ENCODE measurements at regions not wholly inside any gene's neighbourhood (a gene's known extent, or its start where the extent isn't known, plus 50 kb on each side); places are given as distances from the start of the nearest gene placed in this dataset.
A peak's percentile ranks its signal among the peaks of the same experiment; 100 is the strongest.

GRCh38 chr13:111640476-111640875 lies 320.0 kb downstream of the TEX29 start:
- DNase-seq (ENCODE audit: low read depth, low spot score): no peak
- in situ Hi-C loops (cut with HindIII; ENCODE audit: low pct_unique_long_range_greater_than_20kb, low sequenced_read_pairs): no loop called here

- no peak for DNase-seq (ENCODE audit: low read depth, low spot score)
- in situ Hi-C loops (cut with HindIII; ENCODE audit: low pct_unique_long_range_greater_than_20kb, low sequenced_read_pairs): no loop called here
These were observed 321.8 kb downstream of the TEX29 start for GRCh38 chr13:111642156-111642767.

- DNase-seq (ENCODE audit: low read depth, low spot score): no peak
- in situ Hi-C loops (cut with HindIII; ENCODE audit: low pct_unique_long_range_greater_than_20kb, low sequenced_read_pairs): no loop called here
These were observed 324.3 kb downstream of the TEX29 start for GRCh38 chr13:111644750-111645149.

GRCh38 chr13:111645198-111645597 lies 324.8 kb downstream of the TEX29 start:
- in situ Hi-C loops (cut with HindIII; ENCODE audit: low pct_unique_long_range_greater_than_20kb, low sequenced_read_pairs): no loop called here

GRCh38 chr13:111645598-111646455 lies 325.4 kb downstream of the TEX29 start:
- in situ Hi-C loops (cut with HindIII; ENCODE audit: low pct_unique_long_range_greater_than_20kb, low sequenced_read_pairs): no loop called here
- no peak for DNase-seq (ENCODE audit: low read depth, low spot score)

More at GRCh38 chr13:111645198-111645597, 324.8 kb downstream of the TEX29 start:
- DNase-seq (ENCODE audit: low read depth, low spot score): no peak

DNA sequence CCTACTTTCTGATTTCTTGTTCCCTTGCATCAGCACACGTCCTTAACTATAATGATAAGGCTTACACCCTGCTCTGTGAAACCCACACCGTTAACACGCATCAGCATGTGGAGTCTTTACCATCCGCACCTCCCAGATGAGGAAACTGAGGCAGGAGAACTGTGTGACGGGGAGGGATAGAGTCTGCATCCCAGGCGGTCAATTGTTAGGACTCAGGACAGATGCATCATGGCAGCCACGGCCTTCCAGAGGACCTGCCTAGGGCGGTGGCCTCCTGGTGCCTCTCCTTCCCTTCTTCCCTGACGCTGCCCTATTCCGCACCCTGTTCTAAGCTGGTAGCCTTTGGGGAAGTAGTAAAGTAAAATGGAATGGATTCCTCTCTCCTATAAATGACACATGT lies 326.0 kb downstream of the TEX29 start:
- DNase-seq (ENCODE audit: low read depth, low spot score): no peak
- in situ Hi-C loops (cut with HindIII; ENCODE audit: low pct_unique_long_range_greater_than_20kb, low sequenced_read_pairs): no loop called here

DNA sequence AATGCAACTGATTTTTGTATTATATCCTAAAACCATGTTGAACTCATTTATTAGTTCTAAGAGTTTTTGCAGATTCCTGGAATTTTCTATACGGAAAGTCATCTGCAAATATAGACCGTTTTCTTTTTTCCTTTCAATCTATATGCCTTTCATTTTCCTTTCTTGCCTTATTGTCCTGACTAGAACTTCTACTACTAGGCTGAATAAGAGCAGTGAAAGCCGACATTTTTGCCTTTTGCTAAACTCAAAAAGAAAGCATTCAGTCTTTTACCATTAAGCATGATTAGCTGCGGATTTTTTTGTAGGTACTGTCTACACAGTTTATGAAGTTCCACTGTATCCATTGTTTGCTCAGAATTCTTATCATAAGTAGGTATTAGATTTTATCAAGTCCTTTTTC lies 328.4 kb downstream of the TEX29 start:
- DNase-seq (ENCODE audit: low read depth, low spot score): no peak
- in situ Hi-C loops (cut with HindIII; ENCODE audit: low pct_unique_long_range_greater_than_20kb, low sequenced_read_pairs): no loop called here

- no peak for DNase-seq (ENCODE audit: low read depth, low spot score)
- in situ Hi-C loops (cut with HindIII; ENCODE audit: low pct_unique_long_range_greater_than_20kb, low sequenced_read_pairs): no loop called here
These were observed 330.2 kb downstream of the TEX29 start for GRCh38 chr13:111650626-111651025.

DNA sequence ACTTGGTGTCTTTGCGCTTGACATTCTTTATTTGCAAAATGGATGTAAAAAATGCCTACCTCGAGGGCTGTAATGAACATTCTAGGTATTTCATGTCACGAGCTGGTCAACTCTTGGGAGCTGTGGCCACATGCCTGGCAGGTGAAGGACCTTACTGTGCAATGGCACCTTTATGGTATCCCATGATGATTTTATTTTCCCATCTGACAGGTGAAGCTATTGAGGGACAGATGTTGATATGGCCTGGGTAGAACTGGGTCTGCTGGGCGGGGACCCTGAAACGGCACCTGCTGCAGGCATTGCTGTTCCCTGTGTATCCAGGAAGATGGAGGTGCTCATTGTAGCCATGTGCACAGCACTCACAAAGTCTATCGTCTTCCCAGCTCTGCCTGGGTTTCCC lies 332.2 kb downstream of the TEX29 start:
- in situ Hi-C loops (cut with HindIII; ENCODE audit: low pct_unique_long_range_greater_than_20kb, low sequenced_read_pairs): no loop called here
- no peak for DNase-seq (ENCODE audit: low read depth, low spot score)

- in situ Hi-C loops (cut with HindIII; ENCODE audit: low pct_unique_long_range_greater_than_20kb, low sequenced_read_pairs): no loop called here
- no peak for DNase-seq (ENCODE audit: low read depth, low spot score)
These were observed 334.1 kb downstream of the TEX29 start for GRCh38 chr13:111654531-111654930.

DNA sequence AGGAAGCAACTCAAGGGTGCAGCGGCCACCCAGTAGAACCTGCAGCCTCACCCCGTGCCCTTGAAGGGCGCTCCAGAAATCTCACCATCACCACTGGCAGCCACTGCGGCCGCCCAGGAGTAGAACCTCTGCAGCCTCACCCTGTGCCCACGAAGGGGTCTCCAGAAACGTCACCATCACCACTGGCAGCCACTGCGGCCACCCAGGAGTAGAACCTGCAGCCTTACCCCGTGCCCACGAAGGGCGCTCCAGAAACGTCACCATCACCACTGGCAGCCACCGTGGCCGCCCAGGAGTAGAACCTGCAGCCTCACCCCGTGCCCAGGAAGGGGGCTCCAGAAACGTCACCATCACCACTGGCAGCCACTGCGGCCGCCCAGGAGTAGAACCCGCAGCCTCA lies 336.0 kb downstream of the TEX29 start:
- in situ Hi-C loops (cut with HindIII; ENCODE audit: low pct_unique_long_range_greater_than_20kb, low sequenced_read_pairs): no loop called here
- DNase-seq (ENCODE audit: low read depth, low spot score): no peak

DNA sequence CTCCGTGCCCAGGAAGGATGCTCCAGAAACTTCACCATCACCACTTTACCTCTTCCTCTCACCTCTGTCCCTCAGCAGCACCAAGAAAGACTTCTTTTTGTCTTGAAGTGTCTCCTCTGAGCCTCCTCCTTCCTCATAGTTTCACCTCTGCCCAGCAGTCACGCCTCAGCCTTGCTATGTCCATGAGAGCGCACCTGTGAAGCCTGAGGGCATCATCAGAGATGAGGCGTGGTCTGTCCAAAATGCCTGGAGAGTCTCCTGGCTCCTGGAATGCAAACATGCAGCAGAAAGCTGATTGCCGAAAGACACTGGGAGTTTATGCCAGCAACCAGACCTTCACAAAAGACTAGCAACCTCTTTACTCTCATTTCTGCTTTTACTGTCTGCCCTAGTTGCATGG lies 336.6 kb downstream of the TEX29 start:
- in situ Hi-C loops (cut with HindIII; ENCODE audit: low pct_unique_long_range_greater_than_20kb, low sequenced_read_pairs): no loop called here
- no peak for DNase-seq (ENCODE audit: low read depth, low spot score)

- DNase-seq (ENCODE audit: low read depth, low spot score): peak; percentile 51
- in situ Hi-C loops (cut with HindIII; ENCODE audit: low pct_unique_long_range_greater_than_20kb, low sequenced_read_pairs): no loop called here
These were observed 338.0 kb downstream of the TEX29 start for GRCh38 chr13:111658145-111659100.

GRCh38 chr13:111659219-111659775 lies 338.9 kb downstream of the TEX29 start:
- DNase-seq (ENCODE audit: low read depth, low spot score): no peak
- in situ Hi-C loops (cut with HindIII; ENCODE audit: low pct_unique_long_range_greater_than_20kb, low sequenced_read_pairs): no loop called here

DNA sequence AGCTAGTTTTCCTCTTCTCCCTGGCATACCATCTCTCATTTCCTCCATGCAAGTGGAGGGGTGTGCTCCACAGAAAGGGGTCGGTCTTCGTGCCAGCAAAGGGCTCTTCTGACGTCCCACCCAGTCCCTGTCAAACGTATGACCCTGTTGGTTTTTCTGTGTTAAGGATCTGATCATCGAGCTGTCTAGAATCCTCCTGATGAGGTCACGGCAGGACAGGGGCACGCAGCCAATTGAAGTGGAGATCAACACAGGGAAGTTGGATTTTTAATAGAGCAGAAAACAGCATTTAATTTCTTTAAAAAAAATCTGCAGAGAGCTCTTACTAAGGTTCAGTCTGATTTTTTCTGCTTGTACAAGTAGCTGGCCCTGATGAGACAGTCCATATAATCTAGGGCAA lies 339.4 kb downstream of the TEX29 start:
- DNase-seq (ENCODE audit: low read depth, low spot score): no peak
- in situ Hi-C loops (cut with HindIII; ENCODE audit: low pct_unique_long_range_greater_than_20kb, low sequenced_read_pairs): no loop called here

- in situ Hi-C loops (cut with HindIII; ENCODE audit: low pct_unique_long_range_greater_than_20kb, low sequenced_read_pairs): no loop called here
- DNase-seq (ENCODE audit: low read depth, low spot score): no peak
These were observed 340.6 kb downstream of the TEX29 start for GRCh38 chr13:111661052-111661451.

DNA sequence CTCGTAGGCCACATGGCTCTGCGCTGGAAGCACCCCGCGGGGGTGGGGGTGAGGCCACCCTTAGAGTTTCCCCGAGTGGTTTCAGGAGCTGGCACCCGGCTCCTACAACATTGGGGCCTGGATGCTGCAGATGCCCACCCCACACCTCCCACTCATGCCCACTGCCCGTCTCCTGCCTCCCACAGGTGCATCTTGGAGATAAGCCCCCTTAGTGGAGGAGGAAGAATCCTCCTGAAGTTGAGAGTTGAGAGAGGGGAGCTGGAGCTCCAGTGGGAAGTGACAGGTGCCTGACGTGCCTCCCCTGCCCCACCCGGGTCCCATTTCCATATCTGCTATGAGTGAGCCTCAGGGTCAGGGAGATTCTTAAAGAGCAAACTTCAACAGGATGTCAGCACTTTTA lies 341.3 kb downstream of the TEX29 start:
- DNase-seq (ENCODE audit: low read depth, low spot score): no peak
- in situ Hi-C loops (cut with HindIII; ENCODE audit: low pct_unique_long_range_greater_than_20kb, low sequenced_read_pairs): no loop called here

GRCh38 chr13:111662451-111662850 lies 342.0 kb downstream of the TEX29 start:
- in situ Hi-C loops (cut with HindIII; ENCODE audit: low pct_unique_long_range_greater_than_20kb, low sequenced_read_pairs): no loop called here
- no peak for DNase-seq (ENCODE audit: low read depth, low spot score)

All from SK-MEL-5 (cell line).